ENCODE measurements at regions not wholly inside any gene's neighbourhood (a gene's known extent, or its start where the extent isn't known, plus 50 kb on each side); places are given as distances from the start of the nearest gene placed in this dataset.

- Mint-ChIP-seq H3K27ac (no peak overlapping the region), H3K9me3 (no peaks in the 10 kb centered on the region), H3K4me3 (no peak overlapping the region), H3K4me1 (peaks cover 14% of the 10 kb centered on the region), H3K27me3 (no peaks in the 10 kb centered on the region)
- no peak for ATAC-seq
- DNase-seq = no peak
Observed at GRCh38 chr2:203789618-203790017, 78.0 kb upstream of the CTLA4 start.

- Mint-ChIP-seq H3K27me3 (no peaks in the 10 kb centered on the region), H3K4me3 (no peak overlapping the region), H3K27ac (no peak overlapping the region), H3K9me3 (no peaks in the 10 kb centered on the region), H3K4me1 (peaks cover 8% of the 10 kb centered on the region)
- DNase-seq (no peak), ATAC-seq (no peak)
Observed at GRCh38 chr2:203790134-203790852, 77.3 kb upstream of the CTLA4 start.

- ATAC-seq (no peak), DNase-seq (no peak)
- Mint-ChIP-seq H3K4me3 (no peak overlapping the region), H3K27ac (no peak overlapping the region), H3K9me3 (peaks cover 8 to 9% of the 10 kb centered on the region in 2 donors), H3K27me3 (no peaks in the 10 kb centered on the region), H3K4me1 (peaks cover 41% of the 10 kb centered on the region)
Observed at GRCh38 chr2:203796248-203797010, 71.1 kb upstream of the CTLA4 start.

- no peaks in the 10 kb centered on the region for H3K27me3 Mint-ChIP-seq
- DNase-seq (no peak), ATAC-seq (no peak)
- H3K9me3 Mint-ChIP-seq = peaks cover 10 to 12% of the 10 kb centered on the region in 2 donors
- peaks cover 46% of the 10 kb centered on the region for H3K4me1 Mint-ChIP-seq
- no peak overlapping the region for H3K4me3 Mint-ChIP-seq
- H3K27ac Mint-ChIP-seq = no peak overlapping the region
Observed at GRCh38 chr2:203797276-203797675, 70.3 kb upstream of the CTLA4 start.

- Mint-ChIP-seq H3K27me3 (no peaks in the 10 kb centered on the region), H3K9me3 (peaks cover 10 to 12% of the 10 kb centered on the region in 2 donors), H3K4me1 (peaks cover 50% of the 10 kb centered on the region), H3K27ac (no peak overlapping the region), H3K4me3 (no peak overlapping the region)
- DNase-seq (no peak), ATAC-seq (no peak)
Observed at GRCh38 chr2:203797712-203798111, 69.9 kb upstream of the CTLA4 start.

GRCh38 chr2:203798296-203799087 lies 69.1 kb upstream of the CTLA4 start:
- DNase-seq (no peak), ATAC-seq (no peak)
- Mint-ChIP-seq H3K4me3 (no peak overlapping the region), H3K27me3 (no peaks in the 10 kb centered on the region), H3K4me1 (peaks cover 58% of the 10 kb centered on the region), H3K27ac (no peak overlapping the region), H3K9me3 (peaks cover 10 to 12% of the 10 kb centered on the region in 2 donors)

GRCh38 chr2:203799908-203800307 lies 67.7 kb upstream of the CTLA4 start:
- Mint-ChIP-seq H3K27ac (peak overlapping the region in 1 of 2 donors; percentile 1), H3K4me3 (peak overlapping the region; percentile 26 to 40), H3K4me1 (peaks cover 71% of the 10 kb centered on the region), H3K27me3 (no peaks in the 10 kb centered on the region), H3K9me3 (peaks cover 12 to 14% of the 10 kb centered on the region in 2 donors)
- ATAC-seq (peak; percentile 61), DNase-seq (peak in 1 of 2 donors; percentile 34)

GRCh38 chr2:203800783-203801182 lies 66.8 kb upstream of the CTLA4 start:
- ATAC-seq = no peak
- peaks cover 12 to 15% of the 10 kb centered on the region in 2 donors for H3K9me3 Mint-ChIP-seq
- no peak overlapping the region for H3K27ac Mint-ChIP-seq
- H3K4me1 Mint-ChIP-seq = peaks cover 78% of the 10 kb centered on the region
- no peak overlapping the region for H3K4me3 Mint-ChIP-seq
- DNase-seq = no peak
- no peaks in the 10 kb centered on the region for H3K27me3 Mint-ChIP-seq

- Mint-ChIP-seq H3K4me1 (peaks cover 94% of the 10 kb centered on the region), H3K4me3 (peak overlapping the region; percentile 36 to 66), H3K9me3 (peaks cover 20 to 23% of the 10 kb centered on the region in 2 donors), H3K27ac (peak overlapping the region in 1 of 2 donors; percentile 72), H3K27me3 (no peaks in the 10 kb centered on the region)
- DNase-seq = peak; percentile 50 to 73
- peak; percentile 90 for ATAC-seq
Observed at GRCh38 chr2:203802342-203803052, 65.1 kb upstream of the CTLA4 start.

- ATAC-seq (no peak), DNase-seq (no peak)
- Mint-ChIP-seq H3K27me3 (no peaks in the 10 kb centered on the region), H3K27ac (peak overlapping the region in 1 of 2 donors; percentile 72), H3K4me3 (peak overlapping the region; percentile 36 to 66), H3K9me3 (peaks cover 20 to 23% of the 10 kb centered on the region in 2 donors), H3K4me1 (peaks cover 92% of the 10 kb centered on the region)
Observed at GRCh38 chr2:203803053-203803429, 64.5 kb upstream of the CTLA4 start.

GRCh38 chr2:203804070-203804469 lies 63.5 kb upstream of the CTLA4 start:
- H3K4me3 Mint-ChIP-seq = peak overlapping the region; percentile 2 to 49
- H3K9me3 Mint-ChIP-seq = peaks cover 20 to 23% of the 10 kb centered on the region in 2 donors
- no peaks in the 10 kb centered on the region for H3K27me3 Mint-ChIP-seq
- peak; percentile 47 to 69 for DNase-seq
- ATAC-seq = peak; percentile 66
- peak overlapping the region in 1 of 2 donors; percentile 23 for H3K27ac Mint-ChIP-seq
- peaks cover 92% of the 10 kb centered on the region for H3K4me1 Mint-ChIP-seq

GRCh38 chr2:203804764-203805485 lies 62.6 kb upstream of the CTLA4 start:
- H3K9me3 Mint-ChIP-seq = peaks cover 20 to 23% of the 10 kb centered on the region in 2 donors
- ATAC-seq = no peak
- peaks cover 92% of the 10 kb centered on the region for H3K4me1 Mint-ChIP-seq
- no peaks in the 10 kb centered on the region for H3K27me3 Mint-ChIP-seq
- no peak for DNase-seq
- peak overlapping the region; percentile 2 to 49 for H3K4me3 Mint-ChIP-seq
- H3K27ac Mint-ChIP-seq = peak overlapping the region in 1 of 2 donors; percentile 23

GRCh38 chr2:203805486-203805838 lies 62.1 kb upstream of the CTLA4 start:
- Mint-ChIP-seq H3K9me3 (peaks cover 20 to 23% of the 10 kb centered on the region in 2 donors), H3K27me3 (no peaks in the 10 kb centered on the region), H3K27ac (no peak overlapping the region), H3K4me1 (peaks cover 92% of the 10 kb centered on the region), H3K4me3 (no peak overlapping the region)
- DNase-seq (no peak), ATAC-seq (no peak)

GRCh38 chr2:203806761-203807160 lies 60.8 kb upstream of the CTLA4 start:
- ATAC-seq (no peak), DNase-seq (no peak)
- peak overlapping the region in 1 of 2 donors; percentile 30 for H3K27ac Mint-ChIP-seq
- H3K27me3 Mint-ChIP-seq = no peaks in the 10 kb centered on the region
- peaks cover 8 to 13% of the 10 kb centered on the region in 2 donors for H3K9me3 Mint-ChIP-seq
- H3K4me1 Mint-ChIP-seq = peaks cover 92% of the 10 kb centered on the region
- peak overlapping the region; percentile 24 to 54 for H3K4me3 Mint-ChIP-seq

All from stimulated activated naive CD8-positive, alpha-beta T cell treated with anti-CD3 and anti-CD28 coated beads, Interleukin-15, amount 100 ng/mL, for 72 hours (primary cell).